H9 (cell line): ENCODE measurements at regions not wholly inside any gene's neighbourhood (a gene's known extent, or its start where the extent isn't known, plus 50 kb on each side); places are given as distances from the start of the nearest gene placed in this dataset.

Experiments
- DNase-seq: peaks from one replicate; pipeline ENCODE4 v3.0.0-alpha.2; 2017
- H2AFZ ChIP-seq: one replicate; pipeline ENCODE4 v1.6.1; 2013; ENCODE audit warnings: mild to moderate bottlenecking, low read length, control low read depth, moderate library complexity
- H2AK5ac ChIP-seq: 2 replicates; pipeline ENCODE4 v1.6.1; 2013; ENCODE audit warnings: low read length, control low read depth, mixed read lengths; ENCODE audit not compliant: insufficient read length
- H2BK120ac ChIP-seq: one replicate; pipeline ENCODE4 v1.6.1; 2013; ENCODE audit warnings: low read depth, mild to moderate bottlenecking, low read length, control low read depth, inconsistent platforms; ENCODE audit not compliant: poor library complexity, severe bottlenecking
- H2BK12ac ChIP-seq: 2 replicates; pipeline ENCODE4 v1.6.1; 2013; ENCODE audit warnings: low read length, control low read depth, mixed read lengths, low read depth; ENCODE audit not compliant: insufficient read length
- H2BK15ac ChIP-seq: 2 replicates; pipeline ENCODE4 v1.6.1; 2013; ENCODE audit warnings: low read depth, low read length, control low read depth
- H2BK20ac ChIP-seq: one replicate; pipeline ENCODE4 v1.6.1; 2013; ENCODE audit warnings: low read depth, mild to moderate bottlenecking, low read length, control low read depth, inconsistent platforms; ENCODE audit not compliant: poor library complexity, severe bottlenecking
- H2BK5ac ChIP-seq: 2 replicates; pipeline ENCODE4 v1.6.1; 2013; ENCODE audit warnings: low read length, control low read depth, mixed read lengths; ENCODE audit not compliant: insufficient read length
- H3K14ac ChIP-seq: 2 replicates; pipeline ENCODE4 v1.6.1; 2013; ENCODE audit warnings: low read length, control low read depth; ENCODE audit not compliant: insufficient read depth
- H3K18ac ChIP-seq: 2 replicates; pipeline ENCODE4 v1.6.1; 2013; ENCODE audit warnings: low read depth, mild to moderate bottlenecking, mixed read lengths, low read length, control low read depth; ENCODE audit not compliant: insufficient read length
- H3K23ac ChIP-seq: 2 replicates; pipeline ENCODE4 v1.6.1; 2013; ENCODE audit warnings: low read length, control low read depth, mixed read lengths, low read depth; ENCODE audit not compliant: insufficient read length
- H3K23me2 ChIP-seq: 2 replicates; pipeline ENCODE4 v1.6.1; 2013; ENCODE audit warnings: low read depth, mild to moderate bottlenecking, mixed read lengths, low read length, control low read depth; ENCODE audit not compliant: insufficient read length, poor library complexity, severe bottlenecking
- H3K27ac ChIP-seq: 2 replicates; pipeline ENCODE4 v1.5.1; 2013; ENCODE audit warnings: low read length, control low read depth, mixed read lengths, low read depth; ENCODE audit not compliant: insufficient read length
- H3K27me3 ChIP-seq: 2 replicates; pipeline ENCODE4 v1.6.1; 2013; ENCODE audit warnings: low read length, control low read depth, inconsistent platforms; ENCODE audit not compliant: insufficient read depth
- H3K4ac ChIP-seq: 2 replicates; pipeline ENCODE4 v1.6.1; 2013; ENCODE audit warnings: low read depth, mild to moderate bottlenecking, control low read depth, inconsistent platforms, low read length, moderate library complexity
- H3K4me1 ChIP-seq: 2 replicates; pipeline ENCODE4 v1.6.1; 2013; ENCODE audit warnings: low read length, control low read depth, inconsistent platforms; ENCODE audit not compliant: insufficient read depth
- H3K4me2 ChIP-seq: 2 replicates; pipeline ENCODE4 v1.6.1; 2013; ENCODE audit warnings: low read length, control low read depth, mixed read lengths; ENCODE audit not compliant: insufficient read length, insufficient read depth
- H3K56ac ChIP-seq: 2 replicates; pipeline ENCODE4 v1.6.1; 2013; ENCODE audit warnings: low read depth, mild to moderate bottlenecking, mixed read lengths, low read length, control low read depth; ENCODE audit not compliant: insufficient read length
- H3K79me1 ChIP-seq: 2 replicates; pipeline ENCODE4 v1.6.1; 2013; ENCODE audit warnings: low read depth, mild to moderate bottlenecking, moderate library complexity, low read length, control low read depth, inconsistent platforms; ENCODE audit not compliant: insufficient read depth, poor library complexity, severe bottlenecking
- H3K79me2 ChIP-seq: 2 replicates; pipeline ENCODE4 v1.6.1; 2013; ENCODE audit warnings: low read length, control low read depth, inconsistent platforms; ENCODE audit not compliant: insufficient read depth
- H3K9ac ChIP-seq: 2 replicates; pipeline ENCODE4 v1.6.1; 2013; ENCODE audit warnings: low read length, control low read depth, mixed read lengths; ENCODE audit not compliant: insufficient read length; ENCODE audit errors: extremely low read depth
- H3K9me3 ChIP-seq: one replicate; pipeline ENCODE4 v1.6.1; 2013; ENCODE audit warnings: low read depth, low read length, inconsistent platforms; ENCODE audit not compliant: control insufficient read depth
- H3T11ph ChIP-seq: one replicate; pipeline ENCODE4 v1.6.1; 2013; ENCODE audit warnings: mild to moderate bottlenecking, low read length, control low read depth, inconsistent platforms
- H4K20me1 ChIP-seq: one replicate; pipeline ENCODE4 v1.6.1; 2013; ENCODE audit not compliant: control insufficient read depth, insufficient read length, insufficient read depth
- H4K5ac ChIP-seq: 2 replicates; pipeline ENCODE4 v1.6.1; 2013; ENCODE audit warnings: low read depth, mild to moderate bottlenecking, mixed read lengths, low read length, control low read depth; ENCODE audit not compliant: insufficient read length
- H4K8ac ChIP-seq: replicated peaks from 2 replicates; pipeline ENCODE4 v1.6.1; 2013; ENCODE audit warnings: low read length, control low read depth, mixed read lengths, low read depth; ENCODE audit not compliant: insufficient read length
- H4K91ac ChIP-seq: 2 replicates; pipeline ENCODE4 v1.6.1; 2013; ENCODE audit warnings: low read depth, mild to moderate bottlenecking, moderate library complexity, mixed read lengths, low read length, control low read depth; ENCODE audit not compliant: insufficient read length
- H3K27ac Mint-ChIP-seq, 3 experiments: 2 replicates in 2 of 3; 3 replicates in 1 of 3; pipeline ENCODE4 v1.8.0; 2020 to 2021; ENCODE audit warnings: mixed read lengths in 3 of 3, mild to moderate bottlenecking in 1 of 3, moderate library complexity in 1 of 3
- H3K27me3 Mint-ChIP-seq: 2 replicates; pipeline ENCODE4 v1.8.0; 2021; ENCODE audit warnings: low read depth, mild to moderate bottlenecking, moderate library complexity, mixed read lengths
- H3K36me3 Mint-ChIP-seq, 3 experiments: 2 replicates in 2 of 3; 3 replicates in 1 of 3; pipeline ENCODE4 v1.8.0; 2020 to 2021; ENCODE audit warnings: low read depth in 3 of 3, mixed read lengths in 3 of 3; ENCODE audit not compliant: insufficient read depth in 1 of 3
- H3K4me1 Mint-ChIP-seq, 2 experiments: 2 replicates each; pipeline ENCODE4 v1.8.0; 2020; ENCODE audit warnings: mixed read lengths in 2 of 2
- H3K4me3 Mint-ChIP-seq, 2 experiments: 2 replicates in 1 of 2; 3 replicates in 1 of 2; pipeline ENCODE4 v1.8.0; 2020 to 2021; ENCODE audit warnings: mild to moderate bottlenecking in 2 of 2, mixed read lengths in 2 of 2, moderate library complexity in 1 of 2
- H3K9me3 Mint-ChIP-seq, 2 experiments: 2 replicates in 1 of 2; 3 replicates in 1 of 2; pipeline ENCODE4 v1.8.0; 2020; ENCODE audit warnings: mild to moderate bottlenecking in 2 of 2, mixed read lengths in 2 of 2, moderate library complexity in 1 of 2
- CTCF ChIP-seq: fragments of 200-600 bp; sonication (generic); conservative IDR thresholded peaks from 3 replicates; pipeline ENCODE4 v1.8.0; 2021; ENCODE audit warnings: antibody characterized with exemption, mild to moderate bottlenecking
- WGBS: extraction: QIAGEN DNeasy Blood & Tissue Kit; methylation state at CpG from one replicate; pipeline ENCODE4 v1.1.7; 2013; ENCODE audit warnings: missing lambda C conversion rate, low lambda C conversion rate, mixed read lengths; ENCODE audit not compliant: insufficient read length; ENCODE audit errors: extremely low coverage; 5-methylcytosine and 5-hydroxymethylcytosine counted together

- Histone ChIP-seq H2BK12ac (no peak overlapping the region), H4K5ac (no peak overlapping the region), H2BK5ac (no peak overlapping the region), H3K79me1 (no peaks in the 10 kb centered on the region), H2BK15ac (no peak overlapping the region), H3K4ac (no peak overlapping the region), H3K9me3 (no peaks in the 10 kb centered on the region), H4K91ac (no peak overlapping the region), H3K14ac (no peak overlapping the region), H4K8ac (no peak overlapping the region), H3K9ac (no peak overlapping the region), H3K79me2 (no peaks in the 10 kb centered on the region), H3K18ac (no peak overlapping the region), H3K23me2 (no peaks in the 10 kb centered on the region), H2BK20ac (no peak overlapping the region), H2AFZ (no peak overlapping the region), H4K20me1 (no peaks in the 10 kb centered on the region), H2BK120ac (no peak overlapping the region), H3K4me1 (no peaks in the 10 kb centered on the region), H3K23ac (no peak overlapping the region), H2AK5ac (no peak overlapping the region), H3K27ac (no peak overlapping the region), H3K4me2 (no peak overlapping the region), H3K27me3 (no peaks in the 10 kb centered on the region), H3K56ac (no peak overlapping the region), H3T11ph (no peak overlapping the region)
- no peaks in the 10 kb centered on the region for H3K4me1 Mint-ChIP-seq
- no peak for TF ChIP-seq CTCF
- H3K36me3 Mint-ChIP-seq, result no peaks in the 10 kb centered on the region; a peak in 1 of 7 replicates
- H3K9me3 Mint-ChIP-seq, result no peaks in the 10 kb centered on the region
- H3K27ac Mint-ChIP-seq, result no peak overlapping the region
- DNase-seq, result no peak
- H3K27me3 Mint-ChIP-seq, result no peaks in the 10 kb centered on the region
- H3K4me3 Mint-ChIP-seq, result no peak overlapping the region
- no CpG with 5 or more reads among the region's 3 CpGs for WGBS
Measured at GRCh38 chr2:162917626-162918025, 79.1 kb upstream of the KCNH7 start.
